Stimulated activated CD8-positive, alpha-beta memory T cell treated with anti-CD3 and anti-CD28 coated beads, Interleukin-12 subunit alpha, Interleukin-12 subunit beta, amount 100 ng/mL, for 1 hour (primary cell): ENCODE measurements at regions not wholly inside any gene's neighbourhood (a gene's known extent, or its start where the extent isn't known, plus 50 kb on each side); places are given as distances from the start of the nearest gene placed in this dataset.

Source experiments
- DNase-seq: peaks from one replicate; pipeline ENCODE4 v3.0.0-alpha.2; 2020; ENCODE audit warnings: low read depth

GRCh38 chr9:118414676-118415075, 710.5 kb downstream of the TLR4 start:
- no peak for DNase-seq

GRCh38 chr9:118418887-118419565, 714.8 kb downstream of the TLR4 start:
- DNase-seq: no peak

GRCh38 chr9:118419676-118420075, 715.5 kb downstream of the TLR4 start:
- no peak for DNase-seq

- DNase-seq: no peak
These were observed 718.3 kb downstream of the TLR4 start for GRCh38 chr9:118422508-118422907.

- DNase-seq: no peak
These were observed 718.8 kb downstream of the TLR4 start for GRCh38 chr9:118423021-118423420.

GRCh38 chr9:118423721-118424120, 719.5 kb downstream of the TLR4 start:
- no peak for DNase-seq

- DNase-seq: no peak
These were observed 722.6 kb downstream of the TLR4 start for GRCh38 chr9:118426772-118427171.

- no peak for DNase-seq
These were observed 734.6 kb downstream of the TLR4 start for GRCh38 chr9:118438810-118439209.

GRCh38 chr9:118439441-118439840, 735.2 kb downstream of the TLR4 start:
- DNase-seq: no peak

GRCh38 chr9:118444403-118444802, 740.2 kb downstream of the TLR4 start:
- no peak for DNase-seq

GRCh38 chr9:118446943-118447639, 742.9 kb downstream of the TLR4 start:
- no peak for DNase-seq

GRCh38 chr9:118449554-118449953, 745.4 kb downstream of the TLR4 start:
- no peak for DNase-seq

GRCh38 chr9:118455259-118455658, 751.1 kb downstream of the TLR4 start:
- DNase-seq: no peak

- DNase-seq: no peak
These were observed 751.6 kb downstream of the TLR4 start for GRCh38 chr9:118455788-118456187.

- DNase-seq: no peak
These were observed 753.2 kb downstream of the TLR4 start for GRCh38 chr9:118457171-118458000.

GRCh38 chr9:118459913-118460312, 755.7 kb downstream of the TLR4 start:
- no peak for DNase-seq

- no peak for DNase-seq
These were observed 759.2 kb downstream of the TLR4 start for GRCh38 chr9:118463419-118463818.

- no peak for DNase-seq
These were observed 769.3 kb downstream of the TLR4 start for GRCh38 chr9:118473521-118473920.

- no peak for DNase-seq
These were observed 774.5 kb downstream of the TLR4 start for GRCh38 chr9:118478752-118479151.

GRCh38 chr9:118482306-118482705, 778.1 kb downstream of the TLR4 start:
- no peak for DNase-seq

GRCh38 chr9:118483677-118484076, 779.5 kb downstream of the TLR4 start:
- DNase-seq: no peak

- DNase-seq: no peak
These were observed 799.0 kb downstream of the TLR4 start for GRCh38 chr9:118503236-118503635.

- DNase-seq: no peak
These were observed 806.5 kb downstream of the TLR4 start for GRCh38 chr9:118510711-118511110.
